Thoracic aorta (tissue), 2 donors: ENCODE measurements at regions not wholly inside any gene's neighbourhood (a gene's known extent, or its start where the extent isn't known, plus 50 kb on each side); places are given as distances from the start of the nearest gene placed in this dataset.

Experiments
- ATAC-seq: fragments of 150-250 bp; one replicate; pipeline ENCODE4 v1.8.0; 2017; ENCODE audit warnings: low read depth; ENCODE audit not compliant: insufficient number of reproducible peaks, low FRiP score
- DNase-seq: peaks from one replicate; pipeline ENCODE4 v3.0.0-alpha.2; 2020; ENCODE audit warnings: low spot score
- H3K27ac ChIP-seq, 2 donors: fragments of 200-600 bp; sonication (generic); 1 replicate in 1 of 2; 2 replicates in 1 of 2; pipeline ENCODE4 v1.5.1; 2016; ENCODE audit warnings: mild to moderate bottlenecking in 2 of 2, moderate library complexity in 2 of 2
- H3K27me3 ChIP-seq: fragments of 200-600 bp; sonication (generic); replicated peaks from 2 replicates; pipeline ENCODE4 v1.6.0; 2016; ENCODE audit warnings: mild to moderate bottlenecking; ENCODE audit not compliant: insufficient read depth
- H3K36me3 ChIP-seq: fragments of 200-600 bp; sonication (generic); one replicate; pipeline ENCODE4 v1.5.1; 2016
- H3K4me1 ChIP-seq, 2 donors: fragments of 200-600 bp; sonication (generic); 1 replicate in 1 of 2; 2 replicates in 1 of 2; pipeline versions ENCODE4 v1.5.1 to v1.6.0; 2016; ENCODE audit warnings: low read depth in 2 of 2, mild to moderate bottlenecking in 1 of 2; ENCODE audit not compliant: control insufficient read depth in 1 of 2
- H3K4me3 ChIP-seq: fragments of 200-600 bp; sonication (generic); 2 replicates; pipeline ENCODE4 v1.5.1; 2016; ENCODE audit warnings: mild to moderate bottlenecking
- H3K9me3 ChIP-seq: fragments of 200-600 bp; sonication (generic); 2 replicates; pipeline ENCODE4 v1.5.1; 2016
- CTCF ChIP-seq: fragments of 200-600 bp; sonication (generic); IDR thresholded peaks from one replicate; pipeline ENCODE4 v1.5.1; 2019; ENCODE audit warnings: antibody characterized with exemption

DNA sequence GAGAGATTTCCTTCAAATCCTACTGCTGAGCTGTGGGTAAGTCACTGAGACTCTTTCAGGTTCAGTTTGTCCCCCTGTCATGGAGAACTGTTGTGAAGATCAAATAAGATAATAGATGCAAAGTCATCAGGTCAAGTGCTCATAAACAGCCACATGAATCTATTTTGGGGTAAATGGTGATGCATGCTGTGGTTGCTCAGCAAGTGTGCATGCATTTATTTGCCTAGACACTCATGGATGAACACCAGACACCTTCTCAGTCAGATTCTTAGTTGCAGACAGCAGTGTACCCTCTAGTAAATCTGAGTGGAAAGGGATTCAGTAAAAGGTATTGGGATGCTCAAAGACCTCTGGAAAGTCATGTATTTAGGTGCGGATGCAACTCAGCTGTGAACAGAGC, 168.0 kb upstream of the FOXA2 start:
- Histone ChIP-seq H3K4me3 (no peak overlapping the region), H3K27me3 (no peaks in the 10 kb centered on the region), H3K9me3 (no peaks in the 10 kb centered on the region), H3K4me1 (peaks cover 3 to 14% of the 10 kb centered on the region in 2 donors), H3K36me3 (no peaks in the 10 kb centered on the region), H3K27ac (peak overlapping the region in 1 of 2 donors; percentile 47)
- no peak for TF ChIP-seq CTCF
- DNase-seq: no peak
- no peak for ATAC-seq

- no peaks in the 10 kb centered on the region for H3K9me3 ChIP-seq
- ATAC-seq (no peak), DNase-seq (no peak)
- no peak for TF ChIP-seq CTCF
- H3K36me3 ChIP-seq: no peaks in the 10 kb centered on the region
- peak overlapping the region; percentile 65 to 79 for H3K27ac ChIP-seq
- no peak overlapping the region for H3K4me3 ChIP-seq
- H3K4me1 ChIP-seq: peaks cover 17 to 36% of the 10 kb centered on the region in 2 donors
- no peaks in the 10 kb centered on the region for H3K27me3 ChIP-seq
These were observed 173.2 kb upstream of the FOXA2 start for GRCh38 chr20:22757424-22758183.

DNA sequence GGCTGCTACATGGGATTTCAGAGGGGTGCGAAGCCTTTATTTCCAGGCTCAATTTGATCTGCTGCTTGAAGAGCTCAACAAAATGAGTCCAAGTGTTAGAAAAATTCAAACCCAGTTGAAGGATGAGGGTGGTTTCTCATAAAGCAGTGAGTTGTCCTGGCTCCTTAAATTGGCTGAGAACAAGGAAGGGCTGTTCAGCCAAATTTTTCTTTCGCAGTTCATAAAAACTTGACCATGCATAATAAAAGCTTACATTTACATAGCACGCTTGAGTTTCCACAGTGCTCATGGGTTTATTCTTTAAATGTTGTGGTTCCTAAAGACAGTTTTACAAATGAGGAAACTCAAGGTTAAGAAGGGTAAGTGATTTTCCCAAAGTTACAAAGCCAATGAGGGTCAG, 174.4 kb upstream of the FOXA2 start:
- ATAC-seq (no peak), DNase-seq (no peak)
- H3K9me3 ChIP-seq: no peaks in the 10 kb centered on the region
- no peak overlapping the region for H3K4me3 ChIP-seq
- no peak for TF ChIP-seq CTCF
- peak overlapping the region; percentile 65 to 79 for H3K27ac ChIP-seq
- no peaks in the 10 kb centered on the region for H3K36me3 ChIP-seq
- H3K4me1 ChIP-seq: peaks cover 23 to 38% of the 10 kb centered on the region in 2 donors
- no peaks in the 10 kb centered on the region for H3K27me3 ChIP-seq

GRCh38 chr20:22762576-22763256, 178.3 kb upstream of the FOXA2 start:
- DNase-seq (no peak), ATAC-seq (no peak)
- TF ChIP-seq CTCF: no peak
- no peaks in the 10 kb centered on the region for H3K36me3 ChIP-seq
- peak overlapping the region; percentile 91 to 93 for H3K27ac ChIP-seq
- H3K4me1 ChIP-seq: peaks cover 23 to 43% of the 10 kb centered on the region in 2 donors
- no peaks in the 10 kb centered on the region for H3K9me3 ChIP-seq
- no peaks in the 10 kb centered on the region for H3K27me3 ChIP-seq
- H3K4me3 ChIP-seq: peak overlapping the region; percentile 60

DNA sequence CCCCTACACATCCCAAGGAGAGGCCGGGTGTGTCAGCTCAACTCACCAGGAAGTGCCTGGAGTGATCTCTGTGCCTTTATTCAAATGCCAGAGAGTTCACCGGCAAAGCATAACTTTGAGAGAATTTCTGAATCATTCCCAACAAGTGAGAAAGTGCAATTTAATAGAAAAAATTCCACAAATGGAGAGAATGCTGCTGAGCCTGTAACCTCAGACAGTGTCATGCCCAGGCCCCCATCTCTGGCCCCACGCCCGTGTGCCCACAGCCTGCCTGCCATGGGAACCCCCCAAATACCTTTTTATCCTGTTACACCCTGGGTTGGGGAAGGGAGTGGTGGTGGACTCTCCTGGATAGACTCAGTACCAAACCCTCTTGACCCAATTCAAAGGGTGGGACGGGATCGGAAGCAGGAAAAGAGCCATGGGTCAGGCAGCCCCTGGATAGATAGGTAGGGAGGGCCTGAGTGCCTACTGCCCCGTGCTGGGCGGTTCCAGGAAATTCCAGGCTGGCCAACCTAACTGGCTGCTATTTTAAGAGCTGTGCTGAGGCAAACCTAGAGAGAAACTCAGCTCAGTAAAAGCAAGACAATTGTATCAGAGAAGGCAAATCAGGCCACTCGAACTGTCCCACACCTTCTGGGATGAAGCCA, 179.0 kb upstream of the FOXA2 start:
- Histone ChIP-seq H3K9me3 (no peaks in the 10 kb centered on the region), H3K4me1 (peaks cover 17 to 36% of the 10 kb centered on the region in 2 donors), H3K27ac (peak overlapping the region; percentile 91 to 93), H3K4me3 (peak overlapping the region; percentile 60), H3K36me3 (no peaks in the 10 kb centered on the region), H3K27me3 (no peaks in the 10 kb centered on the region)
- DNase-seq (no peak), ATAC-seq (peak; percentile 71)
- TF ChIP-seq CTCF: no peak
